Gastroesophageal sphincter (tissue), 3 donors: ENCODE measurements at regions not wholly inside any gene's neighbourhood (a gene's known extent, or its start where the extent isn't known, plus 50 kb on each side); places are given as distances from the start of the nearest gene placed in this dataset.

Source experiments
- EP300 ChIP-seq: sonication (generic); formaldehyde crosslinking; IDR thresholded peaks from one replicate; pipeline ENCODE4 v1.6.1; 2017; ENCODE audit warnings: antibody characterized with exemption, mild to moderate bottlenecking
- POLR2A ChIP-seq, 2 donors: fragments of 450-650 bp; IDR thresholded peaks; one replicate each; pipeline ENCODE4 v1.6.1; 2017; ENCODE audit warnings: antibody characterized with exemption in 2 of 2, mild to moderate bottlenecking in 2 of 2, moderate library complexity in 1 of 2
- POLR2AphosphoS5 ChIP-seq: sonication (generic); formaldehyde crosslinking; IDR thresholded peaks from one replicate; pipeline ENCODE4 v1.6.1; 2017; ENCODE audit warnings: antibody characterized with exemption
- TF ChIP-seq, protein P1 (sequence below), 4 experiments: fragments of 200-600 bp in 2 of 4; fragments of 450-650 bp in 2 of 4; sonication (generic) in 1 of 4; IDR thresholded peaks; one replicate each; pipeline ENCODE4 v1.5.1; 2017 to 2019; ENCODE audit warnings: antibody characterized with exemption in 4 of 4, mild to moderate bottlenecking in 2 of 4, moderate library complexity in 2 of 4

DNA sequence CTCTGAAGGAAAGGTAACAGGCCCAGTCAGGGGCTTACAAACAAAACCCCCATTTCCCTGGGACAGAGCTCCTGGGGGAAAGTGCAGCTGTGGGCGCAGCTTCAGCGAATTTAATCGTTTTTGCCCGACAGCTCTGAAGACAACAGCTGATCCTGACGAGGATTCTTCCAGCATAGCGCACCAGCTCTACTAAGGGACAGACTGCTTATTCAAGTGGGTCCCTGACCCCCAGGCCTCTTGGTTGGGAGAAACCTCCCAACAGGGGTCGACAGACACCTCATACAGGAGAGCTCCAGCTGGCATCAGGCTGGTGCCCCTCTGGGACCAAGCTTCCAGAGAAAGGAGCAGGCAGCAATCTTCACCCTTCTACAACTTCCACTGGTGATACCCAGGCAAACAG, 486.7 kb downstream of the PRR32 start:
- TF ChIP-seq, protein P1, sequence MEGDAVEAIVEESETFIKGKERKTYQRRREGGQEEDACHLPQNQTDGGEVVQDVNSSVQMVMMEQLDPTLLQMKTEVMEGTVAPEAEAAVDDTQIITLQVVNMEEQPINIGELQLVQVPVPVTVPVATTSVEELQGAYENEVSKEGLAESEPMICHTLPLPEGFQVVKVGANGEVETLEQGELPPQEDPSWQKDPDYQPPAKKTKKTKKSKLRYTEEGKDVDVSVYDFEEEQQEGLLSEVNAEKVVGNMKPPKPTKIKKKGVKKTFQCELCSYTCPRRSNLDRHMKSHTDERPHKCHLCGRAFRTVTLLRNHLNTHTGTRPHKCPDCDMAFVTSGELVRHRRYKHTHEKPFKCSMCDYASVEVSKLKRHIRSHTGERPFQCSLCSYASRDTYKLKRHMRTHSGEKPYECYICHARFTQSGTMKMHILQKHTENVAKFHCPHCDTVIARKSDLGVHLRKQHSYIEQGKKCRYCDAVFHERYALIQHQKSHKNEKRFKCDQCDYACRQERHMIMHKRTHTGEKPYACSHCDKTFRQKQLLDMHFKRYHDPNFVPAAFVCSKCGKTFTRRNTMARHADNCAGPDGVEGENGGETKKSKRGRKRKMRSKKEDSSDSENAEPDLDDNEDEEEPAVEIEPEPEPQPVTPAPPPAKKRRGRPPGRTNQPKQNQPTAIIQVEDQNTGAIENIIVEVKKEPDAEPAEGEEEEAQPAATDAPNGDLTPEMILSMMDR (IDR thresholded peaks at IDR 0.05) = no peak
- TF ChIP-seq EP300 (no peak), POLR2AphosphoS5 (no peak), POLR2A (IDR thresholded peaks at IDR 0.05) (no peak)
